Pancreas (tissue), 10 donors: ENCODE measurements at regions not wholly inside any gene's neighbourhood (a gene's known extent, or its start where the extent isn't known, plus 50 kb on each side); places are given as distances from the start of the nearest gene placed in this dataset.

Experiments
- ATAC-seq, 4 donors: fragments of 200-7000 bp; cut with Tn5 transposase; one replicate each; pipeline versions ENCODE4 v1.8.0 to v1.9.1; 2020; ENCODE audit warnings: mild to moderate bottlenecking in 4 of 4, moderate library complexity in 4 of 4
- DNase-seq, 6 donors: peaks; one replicate each; pipeline ENCODE4 v3.0.0-alpha.2; 2020
- FAIRE-seq: peaks from 2 replicates; lab custom pipeline; 2012; peaks lifted over from hg19 to GRCh38; lab: Jason Lieb, UNC
- H3K27ac ChIP-seq, 4 donors: fragments of 200-600 bp; sonication (generic); 1 replicate in 3 of 4; 2 replicates in 1 of 4; pipeline versions ENCODE4 v1.5.0 to v1.8.0; 2020
- H3K27me3 ChIP-seq, 4 donors: fragments of 200-600 bp; one replicate each; pipeline ENCODE4 v1.8.0; 2021
- H3K36me3 ChIP-seq, 3 donors: fragments of 200-600 bp; sonication (generic) in 1 of 3; one replicate each; pipeline versions ENCODE4 v1.5.0 to v1.8.0; 2020 to 2021
- H3K4me1 ChIP-seq, 3 donors: fragments of 200-600 bp; one replicate each; pipeline ENCODE4 v1.8.0; 2021
- H3K4me3 ChIP-seq, 4 donors: fragments of 200-600 bp; sonication (generic) in 2 of 4; one replicate each; pipeline versions ENCODE4 v1.5.0 to v1.8.0; 2020 to 2021
- H3K9me3 ChIP-seq, 4 donors: fragments of 200-600 bp; one replicate each; pipeline ENCODE4 v1.8.0; 2021
- CTCF ChIP-seq, 4 donors: fragments of 200-600 bp; sonication (generic) in 3 of 4; IDR thresholded peaks; one replicate each; pipeline versions ENCODE4 v1.5.0 to v1.8.0; 2021; ENCODE audit warnings: antibody characterized with exemption in 4 of 4
- WGBS, 2 donors: extraction: QIAGEN DNeasy Blood & Tissue Kit; methylation state at CpG; one replicate each; pipeline ENCODE4 v1.1.7; 2013; 5-methylcytosine and 5-hydroxymethylcytosine counted together
- intact Hi-C, 3 donors: fragments of 100-400 bp; cut with DNase I; formaldehyde crosslinking; loops; one replicate each; pipeline versions ENCODE4 v1.11.1 to v1.14.2; 2022
- donor health status: healthy with polysubstance abuse.
- donor health status: DM: no; HTN: no; CAD: no; lungs with moderate emphysema.
- donor health status: DM: no; HTN: no; CAD: no.
- donor health status: control.
- donor health status: control.
- donor health status: Bipolar disorder and iron deficiency.
- donor health status: DM: yes; HTN: yes; CAD: no.
- donor health status: DM: no; HTN: no; CAD: no.
- donor health status: DM: no; HTN: no; CAD: no.
- donor health status: DM: yes; HTN: yes; CAD: no.

- WGBS, 2 donors: 73 to 87% methylated on average over 4 of the region's 4 CpGs
- no peak for ATAC-seq
- intact Hi-C loops: no loop called here
- Histone ChIP-seq H3K4me3 (no peak overlapping the region), H3K4me1 (no peaks in the 10 kb centered on the region), H3K27ac (no peak overlapping the region), H3K9me3 (no peaks in the 10 kb centered on the region), H3K36me3 (no peaks in the 10 kb centered on the region), H3K27me3 (no peaks in the 10 kb centered on the region)
- no peak for DNase-seq
- no peak for FAIRE-seq
- TF ChIP-seq CTCF (IDR thresholded peaks at IDR 0.05): no peak
Measured at GRCh38 chr20:52270696-52271095, 79.1 kb upstream of the ZFP64 start.

- ATAC-seq (no peak), DNase-seq (no peak), FAIRE-seq (no peak)
- Histone ChIP-seq H3K4me3 (no peak overlapping the region), H3K4me1 (no peaks in the 10 kb centered on the region), H3K36me3 (no peaks in the 10 kb centered on the region), H3K9me3 (no peaks in the 10 kb centered on the region), H3K27ac (no peak overlapping the region), H3K27me3 (no peaks in the 10 kb centered on the region)
- no peak for TF ChIP-seq CTCF (IDR thresholded peaks at IDR 0.05)
- WGBS, 2 donors: 90% methylated on average over 4 of the region's 4 CpGs
- intact Hi-C loops: no loop called here
Measured at GRCh38 chr20:52270001-52270606, 78.5 kb upstream of the ZFP64 start.

- intact Hi-C loops: no loop called here
- ATAC-seq (no peak), DNase-seq (no peak), FAIRE-seq (no peak)
- Histone ChIP-seq H3K36me3 (no peaks in the 10 kb centered on the region), H3K9me3 (no peaks in the 10 kb centered on the region), H3K27me3 (no peaks in the 10 kb centered on the region), H3K27ac (no peak overlapping the region), H3K4me1 (no peaks in the 10 kb centered on the region), H3K4me3 (no peak overlapping the region)
- no peak for TF ChIP-seq CTCF (IDR thresholded peaks at IDR 0.05)
- 78 to 81% methylated on average over 7 of the region's 7 CpGs for WGBS, 2 donors
Measured at GRCh38 chr20:52269321-52269720, 77.7 kb upstream of the ZFP64 start.

GRCh38 chr20:52268184-52268749 lies 76.7 kb upstream of the ZFP64 start:
- no peak for ATAC-seq
- no peaks in the 10 kb centered on the region for H3K36me3 ChIP-seq

More at GRCh38 chr20:52268184-52268749, 76.7 kb upstream of the ZFP64 start:
- Histone ChIP-seq H3K4me3 (no peak overlapping the region), H3K27ac (no peak overlapping the region), H3K27me3 (no peaks in the 10 kb centered on the region), H3K4me1 (no peaks in the 10 kb centered on the region), H3K9me3 (no peaks in the 10 kb centered on the region)
- DNase-seq: no peak
- intact Hi-C loops: no loop called here
- no peak for TF ChIP-seq CTCF (IDR thresholded peaks at IDR 0.05)
- no peak for FAIRE-seq
- WGBS, 2 donors: 40 to 55% methylated on average over 4 of the region's 4 CpGs
